ENCODE measurements at regions not wholly inside any gene's neighbourhood (a gene's known extent, or its start where the extent isn't known, plus 50 kb on each side); places are given as distances from the start of the nearest gene placed in this dataset.
"Not testable (repeated sequence)": the region's sequence is repeated elsewhere in the genome, so short reads cannot be mapped to it uniquely, and the experiment has no call there.

DNA sequence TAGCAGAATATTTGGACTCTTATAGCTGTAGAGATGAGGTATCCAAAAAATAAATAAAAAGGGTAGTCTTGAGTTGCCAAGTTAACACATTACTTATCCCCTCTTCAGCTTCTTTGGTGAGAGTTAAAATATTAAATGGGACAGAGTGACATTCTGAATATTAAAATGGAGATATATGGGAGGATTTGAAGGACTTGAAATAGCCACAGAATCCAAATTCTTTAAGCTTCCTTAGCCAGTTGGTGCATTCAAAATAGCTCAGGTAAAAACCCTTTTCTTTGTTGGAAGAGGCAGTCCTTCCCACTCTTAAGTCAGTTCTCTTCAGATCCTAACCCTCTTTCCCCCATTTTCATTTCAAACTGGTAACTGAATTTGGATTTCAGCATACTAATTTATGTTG lies 130.1 kb upstream of the KLF12 start:
- Mint-ChIP-seq H3K4me3 (no peak overlapping the region), H3K4me1 (peaks cover 9 to 31% (median 17%) of the 10 kb centered on the region in 4 donors), H3K27ac (peak overlapping the region in 1 of 10 donors; percentile 4), H3K27me3 (no peaks in the 10 kb centered on the region), H3K36me3 (peaks cover 25 to 51% (median 35%) of the 10 kb centered on the region in 3 donors), H3K9me3 (peaks cover 11 to 37% (median 26%) of the 10 kb centered on the region in 9 donors)
- ATAC-seq (no peak), DNase-seq (no peak)
- POLR2A ChIA-PET = interaction anchor here (0.6 to 2.0 kb wide), 5 partner anchors 8 to 173 kb away, joined by 3 to 10 read pairs (median 3); partner anchors contain the start of gene KLF12

DNA sequence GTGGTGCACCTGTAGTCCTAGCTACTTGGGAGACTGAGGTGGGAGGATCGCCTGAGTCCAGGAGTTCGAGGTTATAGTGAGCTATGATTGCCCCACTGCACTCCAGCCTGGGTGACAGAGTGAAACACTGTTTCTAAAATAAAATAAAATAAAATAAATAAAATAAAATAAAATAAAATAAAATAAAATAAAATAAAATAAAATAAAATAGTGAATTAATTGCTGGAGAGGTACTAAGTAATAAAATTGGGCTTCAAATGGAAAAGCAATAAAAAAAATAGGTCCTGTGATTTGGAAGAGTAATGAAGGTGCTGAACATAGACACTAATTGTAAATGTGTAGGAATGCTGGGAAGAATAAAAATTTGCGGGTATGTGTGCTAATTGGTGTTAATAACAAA lies 126.2 kb upstream of the KLF12 start:
- not testable (repeated sequence) for DNase-seq, H3K4me3 Mint-ChIP-seq, H3K27me3 Mint-ChIP-seq, ATAC-seq
- POLR2A ChIA-PET = interaction anchor here (0.8 kb wide), 1 partner anchor 126 kb away, joined by 3 read pairs; the partner anchor contains the start of gene KLF12
- H3K36me3 Mint-ChIP-seq = peaks cover 16 to 39% (median 35%) of the 10 kb centered on the region in 3 donors
- peak overlapping the region in 1 of 10 donors; percentile 77 for H3K27ac Mint-ChIP-seq
- H3K9me3 Mint-ChIP-seq = peaks cover 9 to 22% (median 17%) of the 10 kb centered on the region in 9 donors
- peaks cover 27 to 51% (median 42%) of the 10 kb centered on the region in 4 donors for H3K4me1 Mint-ChIP-seq

DNA sequence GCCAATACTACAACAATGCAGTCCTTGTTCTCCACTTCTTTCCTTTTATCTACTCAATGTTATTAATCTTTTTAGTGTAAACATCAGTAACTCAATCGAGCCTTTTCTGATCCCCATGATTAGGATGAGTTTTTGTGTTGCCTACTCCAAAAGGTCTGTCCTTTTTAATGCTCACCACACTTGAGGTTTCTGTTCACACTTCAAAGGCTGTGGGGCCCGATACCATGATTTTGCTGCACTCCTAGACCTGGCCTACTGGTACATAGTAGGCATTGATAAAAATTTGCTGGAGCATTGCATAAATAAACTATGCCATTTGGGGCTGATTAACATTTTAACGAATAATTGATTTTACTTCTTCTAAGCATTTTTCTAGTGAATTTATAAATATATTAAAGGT lies 125.4 kb upstream of the KLF12 start:
- H3K27me3 Mint-ChIP-seq = no peaks in the 10 kb centered on the region
- peak; percentile 38 to 46 for ATAC-seq
- peak overlapping the region in 8 of 10 donors; percentile 2 to 77 (median 50) for H3K27ac Mint-ChIP-seq
- no peak for DNase-seq
- POLR2A ChIA-PET = interaction anchor here (0.8 to 1.3 kb wide), 2 partner anchors 9 to 126 kb away, joined by 3 read pairs; partner anchors contain the start of gene KLF12
- H3K9me3 Mint-ChIP-seq = peaks cover 7 to 16% (median 12%) of the 10 kb centered on the region in 9 donors
- peak overlapping the region in 7 of 10 donors; percentile 16 to 50 (median 29) for H3K4me3 Mint-ChIP-seq
- peaks cover 11 to 41% (median 29%) of the 10 kb centered on the region in 3 donors for H3K36me3 Mint-ChIP-seq
- peaks cover 27 to 59% (median 46%) of the 10 kb centered on the region in 4 donors for H3K4me1 Mint-ChIP-seq

DNA sequence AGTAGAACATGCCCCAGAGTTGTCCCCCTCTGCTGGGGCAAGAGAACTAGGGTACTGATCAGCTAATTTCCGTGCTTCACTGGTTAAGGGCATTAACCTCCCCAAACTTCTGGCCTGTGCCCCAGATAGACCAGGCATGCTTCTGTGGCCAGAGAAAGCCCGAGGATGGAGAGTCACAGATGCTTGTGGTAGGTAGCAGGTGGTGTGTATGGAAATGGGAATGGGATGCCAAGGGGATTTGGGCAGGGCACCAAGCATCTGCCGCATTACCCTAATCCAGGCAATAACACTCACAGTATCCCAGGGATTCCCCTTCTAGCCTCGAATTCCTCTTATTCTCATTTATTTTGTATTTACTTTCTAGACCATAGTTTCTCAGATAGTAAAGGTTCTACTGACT lies 124.8 kb upstream of the KLF12 start:
- DNase-seq (no peak), ATAC-seq (no peak)
- peaks cover 29 to 65% (median 53%) of the 10 kb centered on the region in 4 donors for H3K4me1 Mint-ChIP-seq
- POLR2A ChIA-PET = interaction anchor here (1.3 kb wide), 1 partner anchor 9 kb away, joined by 3 read pairs; no protein-coding TSS in a partner anchor
- peak overlapping the region in 4 of 10 donors; percentile 8 to 50 (median 30) for H3K4me3 Mint-ChIP-seq
- H3K27me3 Mint-ChIP-seq = no peaks in the 10 kb centered on the region
- peaks cover 5 to 38% (median 23%) of the 10 kb centered on the region in 3 donors for H3K36me3 Mint-ChIP-seq
- peak overlapping the region in 7 of 10 donors; percentile 16 to 83 (median 53) for H3K27ac Mint-ChIP-seq
- peaks cover 2 to 12% (median 7%) of the 10 kb centered on the region in 9 donors for H3K9me3 Mint-ChIP-seq

DNA sequence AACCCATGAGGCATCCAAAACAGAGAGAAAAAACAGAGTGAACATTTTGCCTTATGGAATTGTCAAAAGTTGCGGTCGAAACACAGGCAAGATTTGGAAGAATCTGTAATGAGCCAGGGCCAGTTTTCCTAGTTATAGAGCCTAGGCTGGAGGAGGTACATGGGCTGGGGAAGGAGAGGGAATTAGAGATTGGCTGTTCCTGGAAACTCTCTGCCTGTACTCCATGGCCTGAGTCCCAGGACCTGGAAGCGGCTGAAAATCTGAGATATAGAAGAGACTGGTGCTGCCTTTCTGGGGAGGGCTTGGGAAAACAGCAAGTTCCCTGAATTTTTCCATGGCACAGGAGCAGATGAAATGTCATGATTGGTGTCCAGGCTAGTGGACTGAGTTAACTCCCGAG lies 122.8 kb upstream of the KLF12 start:
- peak overlapping the region in 4 of 10 donors; percentile 3 to 51 (median 17) for H3K4me3 Mint-ChIP-seq
- DNase-seq (no peak), ATAC-seq (no peak)
- H3K36me3 Mint-ChIP-seq = peaks cover 0 to 30% (median 10%) of the 10 kb centered on the region in 3 donors
- peak overlapping the region in 7 of 10 donors; percentile 6 to 83 (median 31) for H3K27ac Mint-ChIP-seq
- no peaks in the 10 kb centered on the region for H3K27me3 Mint-ChIP-seq
- peaks cover 37 to 84% (median 69%) of the 10 kb centered on the region in 4 donors for H3K4me1 Mint-ChIP-seq
- peaks cover 0 to 2% (median 0%) of the 10 kb centered on the region in 9 donors for H3K9me3 Mint-ChIP-seq
- POLR2A ChIA-PET = interaction anchor here (0.6 to 1.3 kb wide), 5 partner anchors 15 to 271 kb away, joined by 3 to 5 read pairs (median 3); no protein-coding TSS in a partner anchor

DNA sequence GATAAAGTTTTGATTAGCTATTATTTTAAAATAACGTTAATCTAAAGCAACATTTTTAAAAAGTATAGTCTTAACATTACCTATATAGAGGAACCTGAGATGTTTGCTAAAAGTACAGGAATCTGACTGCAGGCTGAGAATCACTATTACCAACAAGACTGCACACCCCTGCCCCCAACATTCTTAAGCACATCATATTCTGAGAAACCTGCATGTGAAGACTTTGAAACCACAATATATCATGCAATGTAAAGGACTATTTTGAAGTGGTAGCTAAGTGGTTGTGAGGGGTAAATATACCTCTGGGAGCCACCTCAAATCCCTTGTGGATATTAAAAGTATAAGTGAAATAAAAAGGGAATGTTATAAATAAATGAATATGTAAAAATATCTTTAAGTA lies 119.0 kb upstream of the KLF12 start:
- H3K4me1 Mint-ChIP-seq = peaks cover 42 to 94% (median 81%) of the 10 kb centered on the region in 4 donors
- peak overlapping the region in 7 of 10 donors; percentile 20 to 94 (median 73) for H3K27ac Mint-ChIP-seq
- ATAC-seq = no peak
- peak overlapping the region in 4 of 10 donors; percentile 20 to 78 (median 47) for H3K4me3 Mint-ChIP-seq
- POLR2A ChIA-PET = interaction anchor here (1.3 to 1.4 kb wide), 4 partner anchors 23 to 120 kb away, joined by 3 to 4 read pairs (median 3); no protein-coding TSS in a partner anchor
- peaks cover 0 to 3% (median 0%) of the 10 kb centered on the region in 9 donors for H3K9me3 Mint-ChIP-seq
- DNase-seq = no peak
- H3K27me3 Mint-ChIP-seq = no peaks in the 10 kb centered on the region
- H3K36me3 Mint-ChIP-seq = peaks cover 10 to 24% (median 15%) of the 10 kb centered on the region in 3 donors

DNA sequence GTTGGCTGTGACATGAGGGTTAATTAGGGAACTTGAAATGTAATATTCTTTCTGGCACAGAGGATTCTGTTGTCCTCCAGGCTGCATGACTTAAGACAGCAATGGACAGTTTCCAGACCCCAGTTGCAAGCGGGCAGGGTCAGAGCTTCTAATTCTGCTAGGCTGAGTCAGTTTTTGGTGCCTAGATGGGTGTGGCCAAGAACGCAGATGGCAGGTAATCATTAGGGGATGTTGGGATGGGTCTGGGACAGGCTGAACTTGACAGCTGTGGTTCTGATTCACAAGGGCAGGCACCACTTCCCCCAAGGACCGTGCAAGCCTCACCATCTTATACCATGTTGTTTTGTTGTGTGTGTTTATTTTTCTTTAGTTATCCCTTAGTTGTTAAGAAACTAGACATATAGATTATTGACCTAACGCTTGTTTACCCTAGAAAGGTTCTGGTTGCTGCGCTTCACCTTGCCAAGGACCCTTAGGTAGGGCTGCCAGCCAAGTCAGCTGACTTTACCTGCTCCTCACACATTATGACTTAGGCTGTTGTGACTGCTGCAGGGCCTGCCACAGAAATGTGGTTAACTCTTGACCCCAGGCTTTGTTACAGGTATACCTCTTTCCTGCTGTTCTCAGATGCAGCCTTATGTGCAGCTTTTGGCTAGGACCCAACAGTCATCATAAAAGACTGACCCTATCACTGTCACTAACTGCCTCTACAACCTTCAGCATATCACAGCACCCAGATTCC lies 117.7 kb upstream of the KLF12 start:
- POLR2A ChIA-PET = interaction anchor here (0.8 to 2.3 kb wide), 4 partner anchors 22 to 119 kb away, joined by 3 to 5 read pairs (median 4); no protein-coding TSS in a partner anchor
- ATAC-seq = peak; percentile 38 to 52
- DNase-seq = no peak
- H3K4me1 Mint-ChIP-seq = peaks cover 47 to 93% (median 82%) of the 10 kb centered on the region in 4 donors
- peaks cover 0 to 3% (median 0%) of the 10 kb centered on the region in 9 donors for H3K9me3 Mint-ChIP-seq
- H3K27me3 Mint-ChIP-seq = no peaks in the 10 kb centered on the region
- H3K36me3 Mint-ChIP-seq = peaks cover 10 to 17% (median 14%) of the 10 kb centered on the region in 3 donors
- H3K4me3 Mint-ChIP-seq = peak overlapping the region in 8 of 10 donors; percentile 25 to 78 (median 51)
- H3K27ac Mint-ChIP-seq = peak overlapping the region; percentile 17 to 94 (median 82)

DNA sequence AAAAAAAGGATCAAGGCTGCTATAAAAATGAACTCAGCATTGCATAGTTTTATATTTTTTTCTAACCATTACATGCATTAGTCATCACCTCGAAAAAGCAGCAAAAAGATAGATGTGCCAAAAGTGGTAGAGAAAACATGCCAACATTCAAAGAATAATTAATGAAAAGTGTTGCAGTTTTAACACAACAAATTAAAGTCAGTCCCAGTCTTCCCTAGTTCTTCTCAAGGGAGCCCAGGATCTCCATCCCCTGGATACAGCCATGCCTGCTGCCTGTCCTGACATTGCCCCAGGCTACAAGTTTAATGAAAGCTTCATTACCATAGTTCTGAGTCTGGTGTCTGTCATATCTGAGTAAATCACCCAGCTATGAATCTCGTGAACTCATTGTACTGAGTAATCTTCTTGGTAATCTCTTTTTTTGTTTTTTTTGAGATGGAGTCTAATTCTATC lies 116.6 kb upstream of the KLF12 start:
- DNase-seq (no peak), ATAC-seq (no peak)
- Mint-ChIP-seq H3K36me3 (peaks cover 5 to 10% (median 5%) of the 10 kb centered on the region in 3 donors), H3K27ac (peak overlapping the region in 7 of 10 donors; percentile 5 to 99 (median 87)), H3K27me3 (no peaks in the 10 kb centered on the region), H3K4me3 (peak overlapping the region in 2 of 10 donors; percentile 9 to 55), H3K4me1 (peaks cover 46 to 95% (median 87%) of the 10 kb centered on the region in 4 donors), H3K9me3 (peaks cover 0 to 3% (median 0%) of the 10 kb centered on the region in 9 donors)
- POLR2A ChIA-PET = interaction anchor here (0.7 to 2.3 kb wide), 2 partner anchors 9 to 116 kb away, joined by 3 to 5 read pairs; no protein-coding TSS in a partner anchor

DNA sequence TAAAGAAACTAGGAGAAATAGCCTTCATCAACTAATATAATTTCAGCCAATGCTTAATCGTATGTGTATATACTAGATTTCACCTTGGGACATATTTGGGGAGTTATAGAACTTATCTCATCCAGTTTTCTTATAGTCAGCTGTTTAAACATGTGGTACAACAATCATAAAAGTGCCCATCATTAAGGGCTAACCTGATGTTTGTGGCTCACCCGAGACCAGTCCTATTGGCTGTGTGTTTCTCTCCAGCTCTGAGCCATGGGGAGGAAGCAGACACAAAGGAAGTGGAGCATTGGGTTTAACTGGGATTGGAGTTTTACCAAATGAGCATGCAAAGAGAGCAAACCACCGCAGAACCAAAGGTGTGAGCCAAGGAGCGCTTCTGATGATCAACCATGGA lies 114.3 kb upstream of the KLF12 start:
- ATAC-seq = no peak
- Mint-ChIP-seq H3K9me3 (peaks cover 0 to 9% (median 3%) of the 10 kb centered on the region in 9 donors), H3K36me3 (peaks cover 0 to 10% (median 5%) of the 10 kb centered on the region in 3 donors), H3K4me1 (peaks cover 55 to 97% (median 94%) of the 10 kb centered on the region in 4 donors), H3K4me3 (peak overlapping the region in 9 of 10 donors; percentile 5 to 77 (median 54)), H3K27me3 (no peaks in the 10 kb centered on the region), H3K27ac (peak overlapping the region; percentile 76 to 99 (median 87))
- DNase-seq = no peak
- POLR2A ChIA-PET = interaction anchor here (0.7 to 1.8 kb wide), 12 partner anchors 14 to 263 kb away, joined by 3 to 11 read pairs (median 3); partner anchors contain the start of gene KLF12

DNA sequence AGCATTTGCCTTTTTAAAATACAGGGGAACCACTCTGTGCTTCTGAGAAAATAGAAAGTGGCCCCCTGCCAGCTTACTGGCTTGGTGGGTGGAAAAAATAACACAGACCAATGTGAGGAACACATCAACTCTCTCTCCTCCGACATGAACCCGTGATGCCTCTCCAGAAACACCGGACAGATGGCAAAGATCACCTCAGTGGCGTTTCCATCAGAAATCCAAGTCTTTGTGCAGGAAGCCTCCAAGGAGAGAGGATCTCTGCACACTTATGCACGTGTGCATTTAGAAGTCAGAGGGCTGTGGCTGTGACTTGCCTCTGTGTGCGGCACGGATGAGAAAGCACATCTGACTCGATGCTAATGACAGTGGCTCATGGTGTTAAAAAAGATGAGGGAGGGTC lies 112.3 kb upstream of the KLF12 start:
- H3K27ac Mint-ChIP-seq = peak overlapping the region; percentile 92 to 99 (median 94)
- H3K4me3 Mint-ChIP-seq = peak overlapping the region; percentile 60 to 88 (median 83)
- ATAC-seq = peak; percentile 35 to 48

DNA sequence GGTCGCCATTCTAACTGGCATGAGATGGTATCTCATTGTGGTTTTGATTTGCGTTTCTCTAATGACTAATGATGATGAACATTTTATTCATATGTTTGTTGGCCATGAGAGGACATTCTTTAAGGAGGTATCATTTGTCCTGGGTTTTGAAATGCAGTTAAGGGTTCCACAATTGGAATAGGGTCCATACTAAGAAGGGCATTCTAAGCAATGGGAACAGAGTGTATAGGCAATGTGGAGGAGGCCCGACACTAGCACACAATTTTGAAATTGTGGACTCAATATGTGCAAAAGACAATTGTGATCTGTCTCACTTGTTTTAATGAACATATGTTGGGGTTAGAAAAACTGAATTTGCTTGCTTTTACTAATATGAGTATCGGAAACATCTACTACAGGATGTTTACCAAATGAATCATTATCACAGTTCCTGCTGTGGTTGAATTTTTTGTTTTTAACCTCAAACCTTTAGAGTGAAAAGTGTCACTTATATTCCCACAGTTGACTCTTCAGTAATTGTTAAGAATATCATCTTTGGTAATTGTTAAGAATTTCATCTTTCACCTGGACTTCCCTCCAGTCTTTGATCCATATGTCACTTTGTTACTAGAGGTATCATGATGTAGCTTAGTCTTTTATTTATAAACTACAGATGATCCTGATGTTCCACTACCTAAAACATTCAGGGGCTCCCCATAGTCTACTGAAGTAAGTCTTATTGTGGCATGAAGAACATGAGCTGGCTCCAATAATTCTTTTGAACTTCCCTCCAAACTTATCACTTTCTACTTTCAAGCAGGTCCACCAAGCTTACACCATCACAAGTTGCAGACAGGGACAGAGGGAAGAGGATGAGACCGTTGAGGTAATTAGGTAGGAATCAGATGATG lies 109.7 kb upstream of the KLF12 start:
- H3K4me3 Mint-ChIP-seq = peak overlapping the region; percentile 51 to 91 (median 70)
- peak; percentile 73 to 77 for ATAC-seq
- peaks cover 0 to 22% (median 12%) of the 10 kb centered on the region in 9 donors for H3K9me3 Mint-ChIP-seq
- H3K36me3 Mint-ChIP-seq = peaks cover 10 to 15% (median 14%) of the 10 kb centered on the region in 3 donors
- H3K27me3 Mint-ChIP-seq = no peaks in the 10 kb centered on the region
- peak in 3 of 10 donors; percentile 60 to 73 (median 70) for DNase-seq
- H3K27ac Mint-ChIP-seq = peak overlapping the region; percentile 92 to 99 (median 94)
- H3K4me1 Mint-ChIP-seq = peaks cover 41 to 72% (median 72%) of the 10 kb centered on the region in 4 donors
- POLR2A ChIA-PET = interaction anchor here (0.8 to 3.7 kb wide), 7 partner anchors 10 to 110 kb away, joined by 3 to 49 read pairs (median 9); partner anchors contain the start of gene KLF12

More for the DNA sequence above, 112.3 kb upstream of the KLF12 start:
- no peaks in the 10 kb centered on the region for H3K27me3 Mint-ChIP-seq
- POLR2A ChIA-PET = interaction anchor here (1.5 to 3.7 kb wide), 4 partner anchors 8 to 112 kb away, joined by 4 to 49 read pairs (median 8); partner anchors contain the start of gene KLF12
- peaks cover 53 to 96% (median 95%) of the 10 kb centered on the region in 4 donors for H3K4me1 Mint-ChIP-seq
- peak in 3 of 10 donors; percentile 30 to 40 (median 34) for DNase-seq
- peaks cover 10 to 20% (median 18%) of the 10 kb centered on the region in 3 donors for H3K36me3 Mint-ChIP-seq
- H3K9me3 Mint-ChIP-seq = peaks cover 0 to 20% (median 12%) of the 10 kb centered on the region in 9 donors
